ENCODE measurements at regions not wholly inside any gene's neighbourhood (a gene's known extent, or its start where the extent isn't known, plus 50 kb on each side); places are given as distances from the start of the nearest gene placed in this dataset.

GRCh38 chr20:19098806-19099578, 113.5 kb upstream of the SLC24A3 start:
- Histone ChIP-seq H3K36me3 (no peaks in the 10 kb centered on the region), H3K9me3 (ENCODE audit: severe bottlenecking) (no peaks in the 10 kb centered on the region), H3K4me3 (ENCODE audit: low read depth, low read length) (no peak overlapping the region), H3K27ac (no peak overlapping the region), H3K27me3 (ENCODE audit: insufficient read depth, low read depth, severe bottlenecking) (peaks cover 60% of the 10 kb centered on the region)
- no peak for DNase-seq
- TF ChIP-seq CTCF (IDR thresholded peaks at IDR 0.05; ENCODE audit: low read depth, low read length), result no peak

GRCh38 chr20:19099596-19100545, 112.6 kb upstream of the SLC24A3 start:
- H3K27me3 ChIP-seq (ENCODE audit: insufficient read depth, low read depth, severe bottlenecking), result peaks cover 62% of the 10 kb centered on the region
- no peak for TF ChIP-seq CTCF (IDR thresholded peaks at IDR 0.05; ENCODE audit: low read depth, low read length)
- DNase-seq, result no peak
- H3K27ac ChIP-seq, result no peak overlapping the region
- H3K4me3 ChIP-seq (ENCODE audit: low read depth, low read length), result no peak overlapping the region
- H3K9me3 ChIP-seq (ENCODE audit: severe bottlenecking), result no peaks in the 10 kb centered on the region
- H3K36me3 ChIP-seq, result no peaks in the 10 kb centered on the region

DNA sequence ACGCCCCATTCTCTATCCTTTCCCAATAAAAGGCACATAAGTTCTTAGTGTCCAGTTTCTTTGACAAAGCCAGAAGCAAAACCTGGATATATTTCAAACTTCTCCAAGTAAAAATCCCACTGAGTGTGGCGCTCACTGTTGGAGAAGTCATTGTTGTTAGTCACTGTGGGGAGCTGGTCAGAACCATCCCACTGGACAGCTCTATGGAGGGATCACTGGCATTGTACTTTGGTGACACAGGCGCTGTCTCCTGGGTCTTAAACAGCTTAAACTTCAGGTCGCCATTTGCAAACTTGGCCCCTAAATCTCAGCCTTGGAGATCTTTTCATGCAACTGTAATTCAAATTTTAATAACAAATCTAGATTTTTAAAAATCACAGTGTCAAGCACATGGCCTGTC, 111.5 kb upstream of the SLC24A3 start:
- no peaks in the 10 kb centered on the region for H3K9me3 ChIP-seq (ENCODE audit: severe bottlenecking)
- no peak for TF ChIP-seq CTCF (IDR thresholded peaks at IDR 0.05; ENCODE audit: low read depth, low read length)

GRCh38 chr20:19104186-19104585, 108.3 kb upstream of the SLC24A3 start:
- no peak for TF ChIP-seq CTCF (IDR thresholded peaks at IDR 0.05; ENCODE audit: low read depth, low read length)
- peaks cover 66% of the 10 kb centered on the region for H3K27me3 ChIP-seq (ENCODE audit: insufficient read depth, low read depth, severe bottlenecking)
- no peaks in the 10 kb centered on the region for H3K9me3 ChIP-seq (ENCODE audit: severe bottlenecking)
- H3K27ac ChIP-seq, result no peak overlapping the region
- no peak overlapping the region for H3K4me3 ChIP-seq (ENCODE audit: low read depth, low read length)
- no peaks in the 10 kb centered on the region for H3K36me3 ChIP-seq
- DNase-seq, result no peak

More for the DNA sequence above, 111.5 kb upstream of the SLC24A3 start:
- H3K27ac ChIP-seq, result no peak overlapping the region
- no peak overlapping the region for H3K4me3 ChIP-seq (ENCODE audit: low read depth, low read length)
- peaks cover 61% of the 10 kb centered on the region for H3K27me3 ChIP-seq (ENCODE audit: insufficient read depth, low read depth, severe bottlenecking)
- no peaks in the 10 kb centered on the region for H3K36me3 ChIP-seq
- DNase-seq, result no peak

- Histone ChIP-seq H3K27ac (no peak overlapping the region), H3K27me3 (ENCODE audit: insufficient read depth, low read depth, severe bottlenecking) (peaks cover 58% of the 10 kb centered on the region), H3K9me3 (ENCODE audit: severe bottlenecking) (no peaks in the 10 kb centered on the region), H3K36me3 (no peaks in the 10 kb centered on the region), H3K4me3 (ENCODE audit: low read depth, low read length) (no peak overlapping the region)
- DNase-seq, result no peak
- TF ChIP-seq CTCF (IDR thresholded peaks at IDR 0.05; ENCODE audit: low read depth, low read length), result no peak
These were observed 104.3 kb upstream of the SLC24A3 start for GRCh38 chr20:19108155-19108554.
